GM10266 (cell line): ENCODE measurements at regions not wholly inside any gene's neighbourhood (a gene's known extent, or its start where the extent isn't known, plus 50 kb on each side); places are given as distances from the start of the nearest gene placed in this dataset.

ENCODE experiments used
- DNase-seq: peaks from one replicate; pipeline ENCODE4 v3.0.0; 2012; ENCODE audit errors: extremely low spot score
- TF ChIP-seq, protein P1 (sequence below): IDR thresholded peaks from 2 replicates; pipeline ENCODE4 v1.5.1; 2012; ENCODE audit warnings: mild to moderate bottlenecking, low read depth; ENCODE audit not compliant: control insufficient read depth, insufficient read depth; ENCODE audit errors: missing control alignments

DNA sequence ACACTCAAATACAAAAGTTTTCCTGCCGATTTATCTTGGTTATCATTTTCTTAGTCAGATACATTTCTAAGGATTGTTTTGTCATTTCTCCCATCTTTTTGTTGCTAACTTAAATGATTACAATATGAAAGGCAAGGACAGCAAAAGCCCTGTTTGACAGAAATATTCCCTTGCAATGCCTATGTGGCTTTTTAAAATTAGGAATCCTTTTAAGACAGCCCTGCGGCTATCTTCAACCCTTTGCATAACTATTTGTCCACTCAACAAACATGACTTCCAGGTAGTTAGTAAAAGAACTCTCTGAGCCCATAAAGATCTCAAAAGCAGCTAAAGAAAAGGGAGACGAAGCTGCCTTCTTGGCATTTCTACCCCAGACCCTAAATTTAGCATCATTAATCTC, 179.7 kb upstream of the CDH20 start:
- no peak for DNase-seq
- TF ChIP-seq, protein P1, sequence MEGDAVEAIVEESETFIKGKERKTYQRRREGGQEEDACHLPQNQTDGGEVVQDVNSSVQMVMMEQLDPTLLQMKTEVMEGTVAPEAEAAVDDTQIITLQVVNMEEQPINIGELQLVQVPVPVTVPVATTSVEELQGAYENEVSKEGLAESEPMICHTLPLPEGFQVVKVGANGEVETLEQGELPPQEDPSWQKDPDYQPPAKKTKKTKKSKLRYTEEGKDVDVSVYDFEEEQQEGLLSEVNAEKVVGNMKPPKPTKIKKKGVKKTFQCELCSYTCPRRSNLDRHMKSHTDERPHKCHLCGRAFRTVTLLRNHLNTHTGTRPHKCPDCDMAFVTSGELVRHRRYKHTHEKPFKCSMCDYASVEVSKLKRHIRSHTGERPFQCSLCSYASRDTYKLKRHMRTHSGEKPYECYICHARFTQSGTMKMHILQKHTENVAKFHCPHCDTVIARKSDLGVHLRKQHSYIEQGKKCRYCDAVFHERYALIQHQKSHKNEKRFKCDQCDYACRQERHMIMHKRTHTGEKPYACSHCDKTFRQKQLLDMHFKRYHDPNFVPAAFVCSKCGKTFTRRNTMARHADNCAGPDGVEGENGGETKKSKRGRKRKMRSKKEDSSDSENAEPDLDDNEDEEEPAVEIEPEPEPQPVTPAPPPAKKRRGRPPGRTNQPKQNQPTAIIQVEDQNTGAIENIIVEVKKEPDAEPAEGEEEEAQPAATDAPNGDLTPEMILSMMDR: no peak

DNA sequence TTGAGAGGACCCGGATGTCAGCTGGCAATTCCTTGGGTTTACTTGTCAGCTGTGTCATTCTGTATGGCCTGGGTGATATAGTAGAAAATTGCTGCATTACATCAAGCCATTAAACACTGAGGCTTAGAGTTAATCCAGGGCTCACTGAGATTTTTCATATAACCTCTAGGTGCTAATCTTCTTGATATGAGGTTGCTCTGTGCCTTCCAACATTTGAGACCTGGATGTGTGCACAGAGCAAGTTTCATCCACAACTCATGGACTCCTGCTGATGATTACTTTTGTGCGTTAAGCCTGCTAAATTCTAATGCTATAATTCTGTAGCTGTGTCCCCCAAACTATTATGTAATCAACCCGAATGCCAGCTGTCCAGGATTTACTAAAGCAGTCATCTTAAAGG, 178.4 kb upstream of the CDH20 start:
- no peak for DNase-seq
- TF ChIP-seq, protein P1: no peak

DNA sequence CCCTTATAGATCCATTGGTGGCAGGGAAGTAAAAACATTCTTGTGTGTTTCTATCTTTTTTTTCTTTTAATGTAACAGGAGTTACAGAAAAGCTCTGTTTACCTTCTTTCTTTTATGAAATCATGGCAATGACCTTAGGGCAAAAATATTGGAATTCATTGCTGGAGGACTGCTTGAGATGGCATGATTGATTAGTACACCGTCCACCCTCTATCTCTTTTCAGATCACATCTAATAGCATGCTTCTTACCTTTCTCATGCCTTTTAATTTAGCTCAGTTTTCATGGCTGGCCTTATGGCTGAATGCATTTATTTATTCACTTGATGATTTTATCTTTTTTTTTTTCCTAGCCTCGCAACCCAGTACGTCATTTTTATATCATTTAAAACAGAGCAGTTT, 177.6 kb upstream of the CDH20 start:
- TF ChIP-seq, protein P1: no peak
- DNase-seq: no peak

DNA sequence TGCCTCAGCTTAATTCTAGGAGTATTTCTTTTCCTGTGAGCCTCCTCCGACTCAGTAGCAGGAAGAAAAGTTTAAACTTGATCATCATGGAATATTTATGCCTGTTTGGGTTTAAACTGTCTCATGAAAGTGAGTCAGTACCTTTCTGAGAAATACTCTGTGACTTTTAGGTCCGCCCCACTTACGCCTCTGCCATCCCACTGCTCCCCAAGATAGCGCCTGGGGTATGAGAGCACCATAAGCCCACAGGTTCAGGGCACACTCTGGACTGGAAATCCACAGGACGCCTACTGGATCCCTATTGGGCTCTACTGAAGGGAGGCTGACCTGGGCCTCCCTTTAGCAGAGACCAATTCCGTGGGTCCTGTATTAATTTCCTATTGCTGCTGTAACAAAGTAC, 175.8 kb upstream of the CDH20 start:
- TF ChIP-seq, protein P1: no peak
- DNase-seq: no peak

DNA sequence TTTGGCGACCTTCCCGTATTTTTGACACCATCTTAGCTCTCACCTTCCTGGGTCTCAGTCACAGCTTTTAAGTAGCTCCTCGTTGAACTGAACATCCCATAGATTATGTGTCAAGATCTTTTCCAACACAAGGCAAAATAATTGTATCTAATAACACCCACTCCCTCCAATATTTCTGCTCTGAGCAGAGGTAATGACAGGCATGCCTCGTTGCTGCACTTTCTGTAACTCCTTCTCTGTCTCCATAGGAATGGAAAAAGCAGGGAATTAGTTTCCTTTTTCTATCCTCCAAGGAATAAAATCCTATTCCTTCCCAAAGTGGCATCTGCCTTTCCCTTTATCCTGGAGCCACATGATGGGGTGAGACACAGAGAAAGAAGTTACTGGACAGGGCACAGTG, 174.0 kb upstream of the CDH20 start:
- no peak for DNase-seq
- TF ChIP-seq, protein P1: no peak

DNA sequence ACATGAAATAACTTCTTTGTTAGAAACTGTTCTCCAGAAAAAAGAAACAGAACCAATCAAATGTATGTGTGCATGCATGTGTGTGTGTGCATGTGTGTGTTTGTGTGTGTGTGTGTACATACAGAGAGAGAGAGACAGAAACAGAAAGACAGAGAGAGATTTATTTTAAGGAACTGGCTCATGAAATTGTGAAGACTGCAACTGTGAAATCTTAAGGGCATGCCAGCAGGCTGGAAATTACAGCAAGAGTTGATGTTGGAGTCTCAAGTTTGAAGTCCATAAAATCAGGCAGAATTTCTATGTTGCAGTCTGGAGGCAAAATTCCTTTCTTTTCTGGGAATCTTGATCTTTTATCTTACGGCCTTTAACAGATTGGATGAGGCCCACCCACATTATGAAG, 168.9 kb upstream of the CDH20 start:
- DNase-seq: no peak
- TF ChIP-seq, protein P1: no peak

DNA sequence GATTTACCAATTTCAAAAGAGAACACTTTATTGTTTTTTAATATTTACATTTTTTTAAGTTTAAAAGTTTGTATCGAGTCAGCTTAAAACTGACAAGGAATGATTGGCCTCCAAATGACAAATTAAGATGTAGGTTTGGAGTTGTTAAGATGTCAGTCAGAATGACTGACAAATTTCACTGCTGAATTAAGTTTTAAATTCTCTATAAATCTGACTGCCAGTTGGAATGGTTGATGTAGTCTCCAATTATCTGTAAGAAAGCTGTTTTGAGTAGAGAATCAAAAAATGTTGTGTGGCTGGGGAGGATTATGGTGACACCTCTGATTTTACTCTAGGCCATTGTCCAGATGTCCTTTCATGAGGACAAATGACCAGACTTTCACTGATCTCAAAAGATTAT, 165.3 kb upstream of the CDH20 start:
- DNase-seq: no peak
- TF ChIP-seq, protein P1: no peak
